Uterus (tissue), 2 donors: ENCODE measurements at regions not wholly inside any gene's neighbourhood (a gene's known extent, or its start where the extent isn't known, plus 50 kb on each side); places are given as distances from the start of the nearest gene placed in this dataset.

Experiments
- POLR2A ChIP-seq, 2 donors: fragments of 450-650 bp; IDR thresholded peaks; one replicate each; pipeline ENCODE4 v1.6.1; 2016; ENCODE audit warnings: antibody characterized with exemption in 2 of 2, mild to moderate bottlenecking in 1 of 2, moderate library complexity in 1 of 2
- TF ChIP-seq, protein P1 (sequence below), 4 experiments: fragments of 200-600 bp in 2 of 4; fragments of 450-650 bp in 2 of 4; sonication (generic) in 2 of 4; IDR thresholded peaks; one replicate each; pipeline ENCODE4 v1.5.1; 2016 to 2019; ENCODE audit warnings: antibody characterized with exemption in 4 of 4, mild to moderate bottlenecking in 2 of 4, moderate library complexity in 1 of 4

DNA sequence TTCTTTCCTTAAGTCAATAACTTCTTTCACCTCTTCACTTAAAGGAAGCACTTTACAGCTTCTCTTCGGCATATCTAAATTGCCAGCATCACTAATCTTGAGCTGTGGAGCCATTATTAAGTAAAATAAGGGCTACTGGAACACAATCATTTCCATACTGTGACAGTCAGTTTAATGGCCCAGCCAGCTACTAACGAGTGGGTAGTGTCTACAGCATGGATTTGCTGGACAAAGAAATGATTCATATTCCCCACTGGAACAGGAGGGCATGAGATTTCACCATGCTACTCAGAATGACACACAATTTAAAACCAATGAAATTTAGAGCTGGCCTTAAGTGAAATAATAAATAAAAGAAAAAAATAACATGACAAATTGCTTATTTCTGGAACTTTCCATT lies 72.1 kb downstream of the DDIT4L start:
- TF ChIP-seq, protein P1, sequence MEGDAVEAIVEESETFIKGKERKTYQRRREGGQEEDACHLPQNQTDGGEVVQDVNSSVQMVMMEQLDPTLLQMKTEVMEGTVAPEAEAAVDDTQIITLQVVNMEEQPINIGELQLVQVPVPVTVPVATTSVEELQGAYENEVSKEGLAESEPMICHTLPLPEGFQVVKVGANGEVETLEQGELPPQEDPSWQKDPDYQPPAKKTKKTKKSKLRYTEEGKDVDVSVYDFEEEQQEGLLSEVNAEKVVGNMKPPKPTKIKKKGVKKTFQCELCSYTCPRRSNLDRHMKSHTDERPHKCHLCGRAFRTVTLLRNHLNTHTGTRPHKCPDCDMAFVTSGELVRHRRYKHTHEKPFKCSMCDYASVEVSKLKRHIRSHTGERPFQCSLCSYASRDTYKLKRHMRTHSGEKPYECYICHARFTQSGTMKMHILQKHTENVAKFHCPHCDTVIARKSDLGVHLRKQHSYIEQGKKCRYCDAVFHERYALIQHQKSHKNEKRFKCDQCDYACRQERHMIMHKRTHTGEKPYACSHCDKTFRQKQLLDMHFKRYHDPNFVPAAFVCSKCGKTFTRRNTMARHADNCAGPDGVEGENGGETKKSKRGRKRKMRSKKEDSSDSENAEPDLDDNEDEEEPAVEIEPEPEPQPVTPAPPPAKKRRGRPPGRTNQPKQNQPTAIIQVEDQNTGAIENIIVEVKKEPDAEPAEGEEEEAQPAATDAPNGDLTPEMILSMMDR (IDR thresholded peaks at IDR 0.05), result no peak
- no peak for TF ChIP-seq POLR2A (IDR thresholded peaks at IDR 0.05)
